Mucosa of descending colon (tissue), 3 donors: ENCODE measurements at regions not wholly inside any gene's neighbourhood (a gene's known extent, or its start where the extent isn't known, plus 50 kb on each side); places are given as distances from the start of the nearest gene placed in this dataset.

Experiments used
- ATAC-seq: fragments of 200-7000 bp; cut with Tn5 transposase; one replicate; pipeline ENCODE4 v1.9.1; 2020; ENCODE audit warnings: mild to moderate bottlenecking, moderate library complexity
- DNase-seq, 3 donors: peaks; one replicate each; pipeline ENCODE4 v3.0.0-alpha.2; 2020
- H3K36me3 ChIP-seq: fragments of 200-600 bp; one replicate; pipeline ENCODE4 v1.8.0; 2021; ENCODE audit warnings: low read depth, mild to moderate bottlenecking
- H3K4me1 ChIP-seq: fragments of 200-600 bp; one replicate; pipeline ENCODE4 v1.8.0; 2021; ENCODE audit warnings: low read depth, mild to moderate bottlenecking
- H3K4me3 ChIP-seq: fragments of 200-600 bp; one replicate; pipeline ENCODE4 v1.8.0; 2021; ENCODE audit warnings: mild to moderate bottlenecking
- H3K9me3 ChIP-seq: fragments of 200-600 bp; one replicate; pipeline ENCODE4 v1.8.0; 2021; ENCODE audit warnings: mild to moderate bottlenecking
- intact Hi-C, 2 donors: fragments of 100-400 bp; cut with DNase I in 1 of 2; cut with micrococcal nuclease in 1 of 2; formaldehyde crosslinking; loops; one replicate each; pipeline versions ENCODE4 v1.11.0 to v1.11.1; 2022; cut with DNase I, micrococcal nuclease
- TF ChIP-seq, protein P1 (sequence below): fragments of 200-600 bp; IDR thresholded peaks from one replicate; pipeline ENCODE4 v1.8.0; 2022; ENCODE audit warnings: antibody characterized with exemption, mild to moderate bottlenecking
- donor health status: DM: no; HTN: no; CAD: no; lungs with moderate emphysema.
- donor health status: DM: no; HTN: no; CAD: no.
- donor health status: DM: no; HTN: yes; CAD: no.

DNA sequence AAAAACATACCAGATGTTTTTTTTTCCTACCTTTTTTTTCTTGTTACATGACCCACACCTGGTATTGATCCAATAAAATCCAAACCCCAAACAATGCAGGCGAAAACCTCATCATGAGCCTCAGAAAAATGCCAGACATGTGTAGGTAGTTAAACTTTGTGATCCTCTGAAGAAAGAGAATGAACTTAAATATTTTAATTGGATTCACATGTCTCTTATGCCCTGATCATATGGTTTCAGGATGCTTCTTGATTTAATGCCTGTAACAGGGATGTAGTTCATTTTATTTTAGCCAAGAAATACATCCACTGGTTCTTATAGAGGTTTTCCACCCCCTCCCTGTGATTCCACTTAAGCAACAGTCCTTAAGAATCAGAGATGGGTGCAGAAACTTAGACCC lies 451.6 kb downstream of the TYW1 start:
- Histone ChIP-seq H3K4me3 (no peak overlapping the region), H3K9me3 (peaks cover 4% of the 10 kb centered on the region), H3K4me1 (no peaks in the 10 kb centered on the region), H3K36me3 (no peaks in the 10 kb centered on the region)
- ATAC-seq (no peak), DNase-seq (no peak)
- intact Hi-C loops: no loop called here
- TF ChIP-seq, protein P1, sequence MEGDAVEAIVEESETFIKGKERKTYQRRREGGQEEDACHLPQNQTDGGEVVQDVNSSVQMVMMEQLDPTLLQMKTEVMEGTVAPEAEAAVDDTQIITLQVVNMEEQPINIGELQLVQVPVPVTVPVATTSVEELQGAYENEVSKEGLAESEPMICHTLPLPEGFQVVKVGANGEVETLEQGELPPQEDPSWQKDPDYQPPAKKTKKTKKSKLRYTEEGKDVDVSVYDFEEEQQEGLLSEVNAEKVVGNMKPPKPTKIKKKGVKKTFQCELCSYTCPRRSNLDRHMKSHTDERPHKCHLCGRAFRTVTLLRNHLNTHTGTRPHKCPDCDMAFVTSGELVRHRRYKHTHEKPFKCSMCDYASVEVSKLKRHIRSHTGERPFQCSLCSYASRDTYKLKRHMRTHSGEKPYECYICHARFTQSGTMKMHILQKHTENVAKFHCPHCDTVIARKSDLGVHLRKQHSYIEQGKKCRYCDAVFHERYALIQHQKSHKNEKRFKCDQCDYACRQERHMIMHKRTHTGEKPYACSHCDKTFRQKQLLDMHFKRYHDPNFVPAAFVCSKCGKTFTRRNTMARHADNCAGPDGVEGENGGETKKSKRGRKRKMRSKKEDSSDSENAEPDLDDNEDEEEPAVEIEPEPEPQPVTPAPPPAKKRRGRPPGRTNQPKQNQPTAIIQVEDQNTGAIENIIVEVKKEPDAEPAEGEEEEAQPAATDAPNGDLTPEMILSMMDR: no peak

DNA sequence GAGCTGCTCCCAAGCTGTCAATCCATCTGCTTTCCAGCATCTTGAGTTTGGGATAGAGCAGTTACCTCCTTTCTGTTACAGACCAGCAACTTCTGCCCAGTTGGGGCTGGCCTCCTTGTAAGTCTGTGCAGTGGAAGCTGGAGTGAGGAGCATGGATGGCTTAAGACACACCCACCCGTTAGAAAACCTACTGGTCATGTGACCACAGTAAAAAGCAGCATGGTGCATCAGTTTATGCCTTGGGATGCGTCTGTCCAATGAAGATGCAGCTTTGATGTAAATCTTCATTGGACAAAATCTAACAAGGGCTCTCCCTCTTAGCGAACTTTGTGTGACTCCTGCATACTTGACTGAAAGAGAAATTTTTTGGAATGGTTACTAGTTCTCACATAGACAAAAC lies 453.5 kb downstream of the TYW1 start:
- DNase-seq (no peak), ATAC-seq (no peak)
- TF ChIP-seq, protein P1: no peak
- no peaks in the 10 kb centered on the region for H3K4me1 ChIP-seq
- H3K4me3 ChIP-seq: no peak overlapping the region
- intact Hi-C loops: no loop called here
- no peaks in the 10 kb centered on the region for H3K36me3 ChIP-seq
- no peaks in the 10 kb centered on the region for H3K9me3 ChIP-seq

DNA sequence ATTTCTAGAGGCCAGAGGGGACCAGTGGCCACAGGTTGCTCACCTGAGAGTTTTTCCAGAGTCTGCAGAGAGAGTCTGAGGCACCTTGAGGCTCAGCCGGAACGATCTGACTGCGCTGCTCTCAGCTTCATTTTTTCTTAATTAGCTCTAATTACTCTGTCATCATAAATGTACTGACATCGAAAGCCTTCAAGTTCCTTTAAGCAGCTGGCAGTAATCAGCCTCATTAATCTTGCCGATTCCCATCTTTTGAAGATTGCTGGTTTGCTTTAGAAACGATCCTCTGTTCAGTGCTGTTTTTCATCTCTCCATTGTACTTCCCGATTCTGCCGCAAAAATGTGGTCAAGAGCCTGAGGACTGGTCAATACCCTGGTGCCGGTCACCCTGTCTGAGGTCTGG lies 454.7 kb downstream of the TYW1 start:
- Histone ChIP-seq H3K4me1 (no peaks in the 10 kb centered on the region), H3K9me3 (no peaks in the 10 kb centered on the region), H3K4me3 (no peak overlapping the region), H3K36me3 (no peaks in the 10 kb centered on the region)
- DNase-seq (no peak), ATAC-seq (no peak)
- TF ChIP-seq, protein P1: no peak
- intact Hi-C loops: no loop called here

DNA sequence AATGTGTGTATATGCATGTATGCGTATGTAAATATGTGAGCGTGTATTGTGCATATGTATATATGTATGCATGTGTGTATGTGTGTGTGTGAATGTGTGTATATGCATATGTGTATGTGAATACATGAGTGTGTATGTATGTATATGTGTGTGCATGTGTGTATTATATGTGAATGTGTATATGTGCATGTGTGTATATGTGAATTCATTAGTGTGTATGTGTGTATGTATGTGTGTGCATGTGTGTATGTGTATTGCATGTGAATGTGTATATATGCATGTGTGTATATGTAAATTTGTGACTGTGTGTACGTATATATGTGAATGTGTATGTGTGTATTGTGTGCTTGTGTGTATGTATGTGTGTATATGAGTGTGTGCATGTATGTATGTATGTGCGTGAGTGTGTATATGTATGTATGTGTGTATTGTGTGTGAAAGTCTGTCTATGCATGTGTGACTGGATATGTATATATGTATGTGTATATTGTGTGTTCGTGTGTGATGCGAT lies 455.9 kb downstream of the TYW1 start:
- TF ChIP-seq, protein P1: no peak
- intact Hi-C loops: no loop called here

DNA sequence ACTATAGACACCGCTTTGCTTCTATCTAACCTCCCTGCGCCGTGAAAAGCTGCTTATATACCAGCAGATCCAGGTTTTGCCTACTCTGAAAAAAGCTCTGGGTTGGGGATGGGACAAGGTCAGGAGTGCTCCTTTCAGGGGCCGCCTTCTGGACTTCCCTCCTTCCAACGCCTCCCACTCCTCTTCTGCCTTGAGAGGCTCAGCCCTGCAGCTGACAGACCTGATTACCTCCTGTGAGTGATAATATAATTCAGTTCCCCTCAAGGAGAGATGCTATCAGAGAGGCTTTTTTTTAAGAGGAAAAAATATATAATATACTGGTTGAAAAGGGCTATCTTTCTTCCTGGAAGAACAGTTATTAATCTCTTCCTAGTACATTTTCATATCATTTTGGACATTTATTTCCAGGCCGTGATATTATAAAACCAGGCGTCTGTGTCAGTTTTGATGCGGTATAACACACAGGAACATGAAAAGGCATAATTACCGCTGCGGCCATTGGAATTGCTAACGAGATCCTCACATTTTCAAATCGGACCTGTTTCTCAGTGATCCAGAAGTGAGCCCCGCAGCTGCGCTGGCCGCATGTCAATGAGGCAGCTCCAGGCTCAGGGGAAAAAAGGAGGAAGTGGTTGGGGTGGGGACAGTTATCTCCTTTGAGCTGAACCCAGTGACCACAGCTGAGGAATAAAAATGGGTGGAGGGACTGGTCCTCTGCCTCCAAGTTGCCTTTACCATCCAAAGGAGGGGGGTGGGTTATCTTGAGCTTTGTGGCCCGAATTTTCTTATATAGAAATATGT lies 457.1 kb downstream of the TYW1 start:
- Histone ChIP-seq H3K36me3 (no peaks in the 10 kb centered on the region), H3K4me3 (no peak overlapping the region), H3K4me1 (no peaks in the 10 kb centered on the region), H3K9me3 (no peaks in the 10 kb centered on the region)
- ATAC-seq (no peak), DNase-seq (no peak)
- intact Hi-C loops: no loop called here
- TF ChIP-seq, protein P1: no peak

More for the DNA sequence above, 455.9 kb downstream of the TYW1 start:
- H3K36me3 ChIP-seq: no peaks in the 10 kb centered on the region
- no peaks in the 10 kb centered on the region for H3K4me1 ChIP-seq
- ATAC-seq (no peak), DNase-seq (no peak)
- no peaks in the 10 kb centered on the region for H3K9me3 ChIP-seq
- no peak overlapping the region for H3K4me3 ChIP-seq
